GM12878 (cell line): ENCODE measurements at regions not wholly inside any gene's neighbourhood (a gene's known extent, or its start where the extent isn't known, plus 50 kb on each side); places are given as distances from the start of the nearest gene placed in this dataset.

ENCODE experiments used
- POLR2A ChIP-seq: IDR thresholded peaks from 2 replicates; pipeline ENCODE4 v1.6.1; 2011; ENCODE audit warnings: low read depth, mild to moderate bottlenecking, low read length
- TF ChIP-seq, protein P1 (sequence below): fragments of 150-350 bp; IDR thresholded peaks from 2 replicates; pipeline ENCODE4 v1.6.1; 2016; ENCODE audit warnings: low read depth, low read length

DNA sequence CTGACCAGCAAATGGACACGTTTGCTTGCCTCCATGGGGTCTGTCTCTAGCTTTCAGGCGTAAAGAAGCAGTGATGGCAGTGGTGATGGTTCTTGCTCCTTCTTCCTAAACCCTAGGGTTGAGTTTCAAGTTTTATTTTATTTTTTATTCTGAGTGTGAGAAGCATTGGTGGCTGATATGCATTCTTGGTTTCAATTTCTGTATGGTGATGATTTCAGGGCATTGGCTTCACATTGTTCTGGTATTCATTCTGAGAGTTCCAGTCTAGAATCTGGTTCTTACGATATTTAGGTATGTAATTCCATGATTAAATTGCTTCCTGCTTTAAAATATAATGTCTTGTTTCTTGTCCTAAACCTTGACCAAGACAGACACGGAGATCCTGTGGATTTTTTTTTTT, 444.5 kb upstream of the IMPG1 start:
- TF ChIP-seq, protein P1, sequence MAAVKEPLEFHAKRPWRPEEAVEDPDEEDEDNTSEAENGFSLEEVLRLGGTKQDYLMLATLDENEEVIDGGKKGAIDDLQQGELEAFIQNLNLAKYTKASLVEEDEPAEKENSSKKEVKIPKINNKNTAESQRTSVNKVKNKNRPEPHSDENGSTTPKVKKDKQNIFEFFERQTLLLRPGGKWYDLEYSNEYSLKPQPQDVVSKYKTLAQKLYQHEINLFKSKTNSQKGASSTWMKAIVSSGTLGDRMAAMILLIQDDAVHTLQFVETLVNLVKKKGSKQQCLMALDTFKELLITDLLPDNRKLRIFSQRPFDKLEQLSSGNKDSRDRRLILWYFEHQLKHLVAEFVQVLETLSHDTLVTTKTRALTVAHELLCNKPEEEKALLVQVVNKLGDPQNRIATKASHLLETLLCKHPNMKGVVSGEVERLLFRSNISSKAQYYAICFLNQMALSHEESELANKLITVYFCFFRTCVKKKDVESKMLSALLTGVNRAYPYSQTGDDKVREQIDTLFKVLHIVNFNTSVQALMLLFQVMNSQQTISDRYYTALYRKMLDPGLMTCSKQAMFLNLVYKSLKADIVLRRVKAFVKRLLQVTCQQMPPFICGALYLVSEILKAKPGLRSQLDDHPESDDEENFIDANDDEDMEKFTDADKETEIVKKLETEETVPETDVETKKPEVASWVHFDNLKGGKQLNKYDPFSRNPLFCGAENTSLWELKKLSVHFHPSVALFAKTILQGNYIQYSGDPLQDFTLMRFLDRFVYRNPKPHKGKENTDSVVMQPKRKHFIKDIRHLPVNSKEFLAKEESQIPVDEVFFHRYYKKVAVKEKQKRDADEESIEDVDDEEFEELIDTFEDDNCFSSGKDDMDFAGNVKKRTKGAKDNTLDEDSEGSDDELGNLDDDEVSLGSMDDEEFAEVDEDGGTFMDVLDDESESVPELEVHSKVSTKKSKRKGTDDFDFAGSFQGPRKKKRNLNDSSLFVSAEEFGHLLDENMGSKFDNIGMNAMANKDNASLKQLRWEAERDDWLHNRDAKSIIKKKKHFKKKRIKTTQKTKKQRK = no peak
- TF ChIP-seq POLR2A = no peak
